GM23338 (cell line): ENCODE measurements at regions not wholly inside any gene's neighbourhood (a gene's known extent, or its start where the extent isn't known, plus 50 kb on each side); places are given as distances from the start of the nearest gene placed in this dataset.

Experiments
- CREB1 ChIP-seq: fragments of 250-450 bp; sonication (Bioruptor Pico); IDR thresholded peaks from 2 replicates; pipeline ENCODE4 v1.5.0; 2020; ENCODE audit warnings: low read depth, mild to moderate bottlenecking, moderate library complexity
- CTCF ChIP-seq, 2 experiments: fragments of 200-600 bp in 1 of 2; sonication (generic) in 1 of 2; conservative IDR thresholded peaks; 2 replicates each; pipeline versions ENCODE4 v1.5.1 to v1.6.1; 2016 to 2017; ENCODE audit warnings: antibody characterized with exemption in 2 of 2, low read depth in 2 of 2, mild to moderate bottlenecking in 2 of 2, moderate library complexity in 1 of 2
- ETS1 ChIP-seq: IDR thresholded peaks from 2 replicates; pipeline ENCODE4 v1.6.1; 2016; ENCODE audit warnings: antibody characterized with exemption
- EZH2 ChIP-seq: fragments of 200-600 bp; sonication (generic); IDR thresholded peaks from one replicate; pipeline ENCODE4 v1.8.0; 2017; ENCODE audit warnings: antibody characterized with exemption, mild to moderate bottlenecking, low read depth; ENCODE audit not compliant: unreplicated experiment
- EZH2phosphoT487 ChIP-seq: fragments of 200-600 bp; sonication (generic); IDR thresholded peaks from one replicate; pipeline ENCODE4 v1.8.1; 2018; ENCODE audit warnings: antibody characterized with exemption; ENCODE audit not compliant: unreplicated experiment
- NANOG ChIP-seq: IDR thresholded peaks from 2 replicates; pipeline ENCODE4 v1.6.1; 2016; ENCODE audit warnings: antibody characterized with exemption, borderline replicate concordance
- POLR2AphosphoS5 ChIP-seq: IDR thresholded peaks from 2 replicates; pipeline ENCODE4 v1.6.1; 2016; ENCODE audit warnings: antibody characterized with exemption, low read depth
- REST ChIP-seq: IDR thresholded peaks from one replicate; pipeline ENCODE4 v1.6.1; 2018; ENCODE audit warnings: antibody characterized with exemption; ENCODE audit not compliant: unreplicated experiment
- STAT1 ChIP-seq: IDR thresholded peaks from one replicate; pipeline ENCODE4 v1.6.1; 2016; ENCODE audit warnings: antibody characterized with exemption; ENCODE audit not compliant: unreplicated experiment

GRCh38 chr4:19819737-19820136 lies 432.0 kb upstream of the SLIT2 start:
- TF ChIP-seq EZH2phosphoT487 (no peak), CTCF (conservative IDR thresholded peaks at IDR 0.05; ENCODE audit: low read depth in 2 of 2) (no peak), EZH2 (no peak), POLR2AphosphoS5 (no peak), ETS1 (no peak), REST (no peak), NANOG (no peak), STAT1 (no peak), CREB1 (CRISPR knock-in tag) (no peak)
